GM19351 (cell line): ENCODE measurements at regions not wholly inside any gene's neighbourhood (a gene's known extent, or its start where the extent isn't known, plus 50 kb on each side); places are given as distances from the start of the nearest gene placed in this dataset.
A peak's percentile ranks its signal among the peaks of the same experiment; 100 is the strongest.

Source experiments
- ATAC-seq: cut with Tn5 transposase; IDR thresholded peaks from one replicate; pipeline ENCODE4 v1.9.1; 2021; ENCODE audit warnings: mild to moderate bottlenecking, moderate library complexity; ENCODE audit not compliant: unreplicated experiment

DNA sequence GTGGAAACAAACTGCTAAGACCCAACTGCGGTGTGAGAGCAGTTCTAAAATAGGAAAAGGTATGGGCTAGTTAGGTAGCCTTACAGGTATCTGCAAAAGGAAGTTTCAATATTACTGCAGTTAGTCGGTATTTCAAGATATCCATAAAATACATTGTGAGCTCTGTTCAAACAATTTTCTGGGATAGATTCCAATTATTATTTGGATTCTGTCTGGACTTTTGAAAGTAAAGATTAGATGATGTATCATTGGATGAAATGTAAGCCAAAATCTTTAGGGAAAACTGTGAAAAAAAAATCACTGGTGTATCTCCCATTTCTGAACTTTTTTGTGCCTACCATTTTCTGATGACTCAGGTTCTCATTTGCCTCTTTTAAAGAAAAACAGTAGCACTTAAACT is 621.6 kb downstream of the CCER1 start:
- ATAC-seq: no peak

DNA sequence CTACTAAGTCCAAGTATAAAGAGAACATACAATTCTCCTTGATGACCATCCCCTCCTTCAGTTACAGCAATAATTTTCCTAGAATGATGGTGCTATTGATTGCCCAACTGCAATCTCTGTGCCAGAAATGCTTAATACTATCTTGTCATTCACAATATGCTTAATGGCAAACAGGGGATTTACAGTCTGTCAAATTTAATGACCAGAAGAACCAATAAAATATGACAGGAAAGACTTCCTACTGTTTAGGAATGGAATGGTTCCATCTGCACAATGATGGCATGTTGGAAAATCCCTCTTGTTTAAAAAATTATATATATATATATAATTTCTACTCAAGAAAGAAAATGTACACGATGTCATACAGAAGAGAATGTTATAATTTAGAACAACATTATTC is 623.2 kb downstream of the CCER1 start:
- ATAC-seq: no peak

DNA sequence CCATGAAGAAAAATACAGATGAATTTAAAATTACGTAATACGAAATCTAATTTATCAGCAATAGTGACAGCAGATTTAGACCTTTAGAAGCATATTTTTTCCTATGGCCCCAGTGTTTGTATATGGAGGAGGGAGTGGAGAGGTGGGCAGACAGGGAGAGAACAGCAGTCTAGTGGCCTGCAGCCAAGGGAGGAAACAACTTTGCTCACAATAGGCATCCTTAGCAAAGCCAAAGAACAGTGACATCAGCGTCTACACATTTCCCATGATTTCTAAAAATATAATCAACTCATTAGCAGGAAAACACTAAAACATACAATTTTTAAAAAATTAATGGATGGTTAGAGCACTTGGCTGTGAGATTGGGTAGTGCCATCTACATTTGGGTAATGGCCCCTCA is 622.6 kb upstream of the ATP2B1 start:
- ATAC-seq: no peak

DNA sequence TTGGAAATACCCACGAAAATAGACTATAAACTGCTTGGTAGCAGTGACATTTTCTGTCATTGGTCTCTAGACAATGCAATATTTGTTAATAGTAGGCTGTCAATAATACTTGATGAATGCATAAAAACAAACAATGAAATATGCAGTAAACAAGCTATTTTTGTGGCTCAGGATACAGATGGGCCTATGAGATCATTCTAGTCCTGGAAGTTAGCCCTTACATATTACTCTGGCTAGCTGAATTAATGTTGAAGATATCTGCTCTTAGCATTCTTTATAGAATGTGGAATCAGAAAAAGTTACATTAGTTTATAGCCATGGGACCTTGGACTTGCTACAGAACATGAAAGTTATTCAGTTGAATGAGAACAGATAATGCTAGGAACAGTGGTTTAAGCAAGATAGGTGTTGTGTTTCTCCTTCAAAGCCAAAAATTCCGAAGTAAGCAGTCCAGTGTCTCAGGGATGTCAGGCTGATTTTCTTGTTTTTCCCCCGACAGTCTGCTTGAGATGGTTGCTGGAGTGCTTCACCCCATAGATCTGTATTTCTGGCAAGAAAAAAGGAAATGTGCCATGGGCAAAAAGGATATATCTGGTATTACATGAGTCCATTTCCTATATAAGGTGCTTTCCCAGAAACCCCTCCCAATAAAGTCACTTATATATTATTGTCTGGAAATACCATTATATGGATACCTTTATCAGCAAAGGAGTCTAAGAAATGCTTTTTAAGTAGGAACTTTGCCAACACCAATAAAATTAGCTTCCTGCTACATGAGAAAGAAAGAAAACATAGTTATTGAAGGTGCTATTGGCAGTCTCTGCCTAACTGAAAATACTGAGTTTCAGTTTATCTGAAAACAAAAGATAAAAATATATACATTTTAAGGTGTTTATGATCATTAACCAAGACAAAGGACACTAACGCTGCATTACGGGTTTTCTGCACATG is 619.4 kb upstream of the ATP2B1 start:
- no peak for ATAC-seq

DNA sequence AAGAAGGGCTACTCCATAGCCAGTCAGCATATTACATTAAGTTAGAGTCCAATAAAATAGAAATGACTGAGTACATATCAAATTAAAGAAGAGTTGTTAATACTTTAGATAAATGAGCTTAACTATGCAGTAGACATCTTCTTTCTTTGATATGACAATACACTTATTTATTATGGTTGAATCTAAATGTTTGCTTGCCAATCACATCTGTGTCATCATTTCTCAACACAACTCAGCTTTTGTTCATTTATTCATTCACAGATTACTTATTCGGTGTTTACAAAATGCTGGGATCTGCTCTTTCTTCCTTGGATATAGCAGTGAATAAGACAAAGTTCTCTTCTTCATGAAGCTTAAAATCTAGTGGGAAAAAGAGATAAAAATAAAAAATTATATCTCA is 614.6 kb upstream of the ATP2B1 start:
- no peak for ATAC-seq

DNA sequence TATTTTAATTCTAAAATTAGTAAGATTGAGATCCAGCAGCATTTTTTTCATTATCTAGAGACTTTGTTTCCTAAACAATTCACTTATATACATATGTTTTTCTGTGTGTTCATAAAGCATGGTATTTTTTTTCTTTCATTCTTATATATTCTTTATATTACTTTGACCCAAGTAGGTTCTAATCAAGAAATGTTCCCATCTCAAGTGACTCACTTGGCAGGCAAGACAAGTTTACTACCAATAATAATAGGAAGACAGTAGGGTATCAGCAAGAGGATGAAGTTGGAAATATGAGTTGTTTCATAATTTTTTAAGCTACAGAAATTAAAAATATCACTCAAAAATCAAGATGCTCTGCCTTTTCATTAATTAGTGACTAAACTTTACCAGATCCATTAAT is 613.4 kb upstream of the ATP2B1 start:
- ATAC-seq: no peak

DNA sequence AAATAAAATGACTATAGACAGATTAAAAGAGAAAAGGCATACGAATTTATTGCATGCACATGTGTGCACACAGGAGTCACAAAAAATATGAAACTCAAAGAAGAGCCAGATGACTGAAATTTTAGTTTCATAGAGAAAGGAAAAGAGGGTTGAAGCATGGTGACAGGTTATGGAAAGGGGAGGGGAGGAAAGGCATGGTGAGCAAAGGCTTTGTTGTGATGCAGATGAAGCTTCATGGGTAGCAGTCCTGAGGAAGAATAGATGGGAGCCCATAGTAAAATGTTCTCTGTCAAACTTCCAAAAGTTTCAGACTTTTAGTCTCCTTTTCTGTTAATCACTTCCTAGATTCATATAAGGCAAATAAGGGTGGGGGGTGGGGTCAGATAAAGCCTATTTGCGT is 612.7 kb upstream of the ATP2B1 start:
- ATAC-seq: no peak

DNA sequence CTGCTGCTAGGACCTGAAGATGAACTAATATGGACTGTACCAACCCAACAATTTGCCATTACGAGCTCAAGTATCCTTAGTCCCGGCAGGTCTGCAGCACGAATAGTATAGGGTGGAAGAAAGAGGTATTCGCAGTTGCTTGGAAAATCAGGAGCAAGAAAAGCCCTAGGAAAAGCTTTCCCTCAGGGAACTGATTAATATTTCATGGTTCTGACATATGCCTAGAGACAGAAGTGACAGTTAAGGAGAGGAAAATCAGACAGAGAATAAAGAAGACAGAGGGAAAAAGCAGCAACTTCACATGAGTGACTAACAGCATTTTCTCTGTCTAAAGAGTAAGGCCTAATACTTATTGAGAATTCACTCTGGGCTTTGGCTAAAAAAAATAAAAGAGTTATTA is 602.9 kb upstream of the ATP2B1 start:
- ATAC-seq: no peak

DNA sequence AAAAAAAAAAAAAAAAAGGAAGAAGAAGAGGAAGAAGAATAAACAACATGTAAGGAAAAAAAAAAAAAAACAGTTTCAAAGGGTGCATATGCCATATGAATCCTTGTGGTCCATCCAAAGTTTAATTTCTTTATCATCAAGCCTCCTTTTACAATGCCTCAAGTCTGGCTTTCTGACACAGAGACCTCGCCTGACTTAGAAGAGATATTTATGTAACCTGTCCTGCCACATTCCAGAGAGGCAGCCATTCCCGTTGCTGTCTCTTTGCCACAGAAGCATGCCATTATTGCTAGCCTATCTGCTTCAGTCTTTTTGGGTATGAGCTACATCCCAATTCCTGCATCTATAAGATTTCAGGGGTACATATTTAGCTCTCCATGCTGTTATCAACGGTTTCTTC is 596.7 kb upstream of the ATP2B1 start:
- ATAC-seq: no peak

DNA sequence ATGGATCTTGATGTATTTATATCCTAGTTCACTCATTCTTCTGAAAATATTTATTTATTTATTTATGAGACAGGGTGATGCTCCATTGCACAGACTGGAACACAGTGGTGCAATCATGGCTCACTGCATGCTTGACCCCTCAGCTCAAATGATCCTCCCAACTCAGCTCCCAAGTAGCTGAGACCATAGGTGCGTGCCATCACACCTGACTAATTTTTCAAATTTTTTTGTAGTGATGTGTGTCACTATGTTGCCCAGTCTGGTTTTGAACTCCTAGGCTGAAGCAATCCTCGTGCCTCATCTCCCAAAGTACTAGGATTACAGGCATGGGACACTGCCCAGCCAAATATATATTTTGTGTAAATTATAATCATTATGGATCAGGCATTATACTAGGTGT is 595.6 kb upstream of the ATP2B1 start:
- ATAC-seq: no peak

DNA sequence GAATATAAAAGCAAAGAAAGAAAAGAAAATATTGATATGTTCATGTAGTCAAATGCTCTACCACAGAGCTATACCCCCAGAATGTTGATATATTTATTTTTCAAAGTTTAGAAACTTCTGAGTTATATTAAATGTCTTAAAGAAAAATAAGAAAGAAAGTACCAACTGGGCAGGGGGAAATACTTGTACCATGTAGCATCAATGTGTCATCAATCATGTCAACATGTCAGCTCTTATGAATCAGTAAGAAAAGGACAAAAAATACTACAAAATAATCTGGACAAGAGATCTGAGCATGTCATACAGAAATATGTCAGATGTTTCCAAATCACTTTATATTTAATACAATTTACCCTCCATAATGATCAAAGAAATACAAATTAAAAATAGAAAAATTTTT is 595.1 kb upstream of the ATP2B1 start:
- no peak for ATAC-seq

DNA sequence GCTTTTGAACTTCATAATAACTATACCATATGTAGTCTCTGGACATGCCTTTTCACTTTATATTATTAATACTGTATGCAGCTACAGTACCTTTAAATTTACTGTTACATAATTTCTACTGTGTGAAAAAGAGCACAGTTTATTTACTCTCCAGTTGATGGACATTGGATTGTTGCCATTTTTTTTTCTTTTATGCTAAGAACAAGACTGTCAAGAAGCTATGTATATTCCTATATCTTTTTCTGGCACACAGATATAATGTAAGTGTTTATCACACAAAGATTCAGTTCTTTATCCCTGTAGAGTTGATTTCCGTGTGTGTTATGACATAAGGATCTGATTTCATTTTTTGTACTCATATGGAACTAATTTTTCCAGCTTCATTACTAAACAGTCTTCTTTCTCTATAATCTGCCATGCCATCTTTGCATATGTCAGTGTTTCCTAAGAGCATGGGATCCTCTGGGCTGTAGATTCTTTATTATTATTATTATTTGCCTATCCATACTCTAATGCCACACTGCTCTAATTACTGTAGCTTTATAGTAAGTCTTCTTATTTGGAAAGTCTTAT is 593.0 kb upstream of the ATP2B1 start:
- ATAC-seq: no peak

DNA sequence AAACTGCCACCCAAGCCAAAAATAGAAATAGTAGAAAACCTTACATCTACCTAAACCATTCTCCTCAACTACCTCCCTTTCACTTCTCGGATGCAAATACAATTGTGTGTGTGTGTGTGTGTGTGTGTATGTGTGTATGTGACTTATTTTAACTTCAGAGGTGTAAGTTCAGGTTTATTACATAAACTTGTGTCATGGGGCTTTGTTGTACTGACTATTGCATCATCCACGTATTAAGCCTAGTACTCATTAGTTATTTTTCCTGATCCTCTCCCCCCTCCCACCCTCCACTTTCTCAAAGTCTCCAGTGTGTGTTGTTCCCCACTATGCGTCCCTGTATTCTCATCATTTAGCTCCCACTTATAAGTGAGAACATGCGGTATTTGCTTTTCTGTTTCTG is 592.5 kb upstream of the ATP2B1 start:
- ATAC-seq: no peak

DNA sequence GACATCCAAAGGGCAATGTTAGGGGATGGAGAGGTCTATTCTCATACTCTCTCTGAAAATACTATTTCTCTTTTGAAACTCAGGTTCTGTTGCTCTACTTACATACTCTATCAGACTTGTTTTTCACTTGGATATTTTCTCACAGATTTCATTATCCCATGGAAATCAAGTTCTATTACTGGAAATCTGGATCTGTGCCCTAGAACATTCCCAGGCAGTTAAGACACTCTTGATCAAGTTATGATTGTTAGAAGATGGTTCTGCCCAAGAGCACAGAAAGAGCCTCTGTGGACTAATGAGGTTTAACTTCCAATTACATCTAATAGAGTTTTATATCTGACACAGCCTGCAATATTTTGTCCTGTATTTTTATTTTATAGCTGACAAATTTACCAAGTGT is 591.0 kb upstream of the ATP2B1 start:
- no peak for ATAC-seq

DNA sequence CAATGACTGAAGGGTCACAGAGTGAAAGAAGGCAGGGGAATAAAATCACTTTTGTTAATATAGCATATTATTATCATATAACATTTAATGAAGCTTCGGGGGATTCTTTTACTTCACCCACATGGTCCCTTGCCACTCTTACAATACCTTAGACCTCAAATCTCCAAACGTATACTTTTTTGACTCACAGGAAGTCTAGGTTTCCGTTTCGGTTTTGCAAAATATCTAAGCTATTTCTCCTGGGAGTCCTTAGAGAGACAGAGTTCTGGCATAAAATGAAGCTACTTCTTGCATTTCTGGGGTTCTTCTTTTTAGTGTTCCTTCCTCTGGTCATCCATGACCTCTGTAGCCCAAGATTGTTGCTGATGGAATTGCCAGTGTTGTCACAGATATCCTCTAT is 590.5 kb upstream of the ATP2B1 start:
- ATAC-seq: peak; percentile 91

DNA sequence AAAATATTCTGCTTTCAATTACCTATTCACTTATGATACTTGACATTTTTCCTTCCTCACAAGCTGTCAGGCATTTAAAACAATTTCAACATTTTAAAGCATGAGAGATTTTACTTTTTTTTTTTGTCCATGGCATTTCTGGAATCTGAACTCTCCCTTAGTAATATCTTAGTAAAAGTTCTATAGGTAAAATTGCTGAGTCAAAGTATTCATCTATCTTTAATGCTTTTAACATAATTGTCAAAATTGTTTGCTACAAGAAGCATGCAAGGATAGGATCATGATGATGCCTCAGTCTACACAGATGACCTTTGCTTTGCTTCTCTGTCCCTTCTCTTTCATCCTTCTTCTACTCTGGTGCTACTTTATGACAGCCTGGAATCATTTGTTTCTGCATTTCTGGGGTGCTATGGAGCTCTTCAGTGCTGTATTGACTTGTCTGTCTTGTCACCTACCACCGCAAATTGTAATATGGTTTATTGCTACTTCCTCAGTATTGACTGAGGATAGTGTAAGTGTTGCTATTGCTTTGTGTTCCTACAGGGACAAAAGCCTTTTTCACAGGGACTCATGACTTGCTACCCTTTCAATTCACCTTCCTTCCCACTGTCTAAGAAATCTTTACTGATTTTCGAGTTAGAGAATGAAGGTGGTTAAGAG is 589.8 kb upstream of the ATP2B1 start:
- ATAC-seq: peak; percentile 63

DNA sequence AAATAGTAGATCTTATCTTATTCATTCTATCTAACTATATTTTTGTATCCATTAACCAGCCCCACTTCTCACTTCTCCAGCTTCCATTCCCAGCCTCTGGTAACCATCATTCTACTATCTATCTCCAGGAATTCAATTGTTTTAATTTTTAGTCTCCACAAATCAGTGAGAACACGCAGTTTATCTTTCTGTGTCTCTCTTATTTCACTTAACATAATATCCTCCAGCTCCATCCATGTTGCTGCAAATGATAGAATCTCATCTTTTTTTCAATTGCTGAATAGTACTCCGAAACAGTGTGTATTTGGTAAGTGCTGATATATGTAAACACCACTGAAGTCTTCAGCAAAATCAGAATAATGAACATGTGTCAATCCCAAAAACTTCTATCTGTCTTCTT is 587.2 kb upstream of the ATP2B1 start:
- ATAC-seq: no peak

DNA sequence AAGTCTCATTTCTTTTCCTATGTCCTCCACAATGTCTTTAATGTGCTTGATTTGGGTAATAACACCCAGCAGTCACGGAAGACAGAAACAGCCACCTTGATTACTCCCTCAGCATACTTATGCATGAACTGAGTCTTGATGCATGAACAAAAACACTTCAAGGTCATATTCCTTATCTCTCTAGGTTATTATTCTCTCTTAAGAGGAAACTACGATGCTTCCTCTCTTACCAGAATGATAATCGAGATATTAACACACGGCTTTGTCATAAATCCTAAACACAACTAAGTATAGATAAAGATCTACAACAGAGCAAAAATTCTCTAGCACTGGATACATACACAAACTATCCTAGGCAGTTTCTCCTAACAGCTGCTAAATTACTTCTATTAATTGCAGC is 583.5 kb upstream of the ATP2B1 start:
- ATAC-seq: no peak

DNA sequence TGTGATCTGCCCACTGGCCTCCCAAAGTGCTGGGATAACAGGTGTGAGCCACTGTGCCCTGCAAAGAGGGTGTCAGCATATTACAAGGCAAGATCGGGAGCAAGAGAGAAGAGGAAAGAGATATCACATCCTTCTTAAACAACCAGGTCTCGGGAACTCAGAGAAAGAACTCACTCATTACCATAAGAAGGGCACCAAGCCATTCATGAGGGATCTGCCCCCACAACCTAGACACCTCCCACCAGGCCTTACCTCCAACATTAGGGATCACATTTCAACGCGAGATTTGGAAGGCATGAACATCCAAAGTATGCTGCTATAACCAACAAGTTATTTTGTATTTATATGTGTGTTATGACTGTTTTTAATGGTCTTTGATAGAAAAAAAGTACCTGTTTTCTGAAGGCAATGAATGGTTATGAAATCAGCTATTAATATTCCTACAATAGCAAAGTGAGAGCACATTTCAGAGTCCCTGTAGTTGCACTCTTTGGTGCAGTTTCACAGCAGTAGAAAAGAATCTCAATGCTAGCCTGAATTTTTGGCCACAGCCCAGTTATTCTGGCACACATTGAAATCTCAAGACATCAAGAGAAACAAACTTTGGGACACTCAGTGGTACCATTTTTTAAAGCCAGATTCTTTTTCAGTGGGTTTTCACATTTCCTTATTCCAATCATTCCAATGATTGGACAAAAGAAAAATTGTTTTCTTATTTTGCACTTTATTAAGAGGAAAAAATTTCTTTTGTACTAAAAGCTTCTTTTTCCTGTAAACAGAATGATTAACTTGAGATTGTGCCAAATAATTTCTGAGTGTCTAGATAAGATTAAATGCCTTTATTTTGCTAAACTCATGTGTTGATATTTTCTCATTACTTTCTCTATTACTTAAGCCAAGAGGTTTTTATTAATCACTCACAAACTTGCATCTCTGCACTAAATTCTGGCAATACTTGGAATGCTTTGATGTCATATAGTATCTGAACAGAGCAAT is 582.6 kb upstream of the ATP2B1 start:
- no peak for ATAC-seq

DNA sequence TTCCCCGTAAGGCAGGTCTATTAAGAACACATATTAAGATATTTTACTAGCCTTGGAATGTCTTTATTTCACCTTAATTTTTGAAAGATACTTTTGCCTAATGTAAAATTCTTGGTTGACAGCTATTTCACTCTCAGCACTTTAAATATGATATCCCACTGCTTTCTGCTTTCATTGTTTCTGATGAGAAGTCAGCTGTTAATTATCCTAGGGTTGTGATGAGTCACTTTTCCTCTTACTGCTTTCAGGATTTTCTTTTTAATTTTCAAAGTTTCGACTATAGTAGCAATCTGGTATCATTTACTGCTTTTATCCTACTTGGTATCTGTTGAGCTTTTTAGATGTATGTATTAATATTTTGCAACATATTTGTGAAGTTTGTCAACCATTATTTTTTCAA is 578.9 kb upstream of the ATP2B1 start:
- no peak for ATAC-seq
